ENCODE measurements at regions not wholly inside any gene's neighbourhood (a gene's known extent, or its start where the extent isn't known, plus 50 kb on each side); places are given as distances from the start of the nearest gene placed in this dataset.
A peak's percentile ranks its signal among the peaks of the same experiment; 100 is the strongest.

DNA sequence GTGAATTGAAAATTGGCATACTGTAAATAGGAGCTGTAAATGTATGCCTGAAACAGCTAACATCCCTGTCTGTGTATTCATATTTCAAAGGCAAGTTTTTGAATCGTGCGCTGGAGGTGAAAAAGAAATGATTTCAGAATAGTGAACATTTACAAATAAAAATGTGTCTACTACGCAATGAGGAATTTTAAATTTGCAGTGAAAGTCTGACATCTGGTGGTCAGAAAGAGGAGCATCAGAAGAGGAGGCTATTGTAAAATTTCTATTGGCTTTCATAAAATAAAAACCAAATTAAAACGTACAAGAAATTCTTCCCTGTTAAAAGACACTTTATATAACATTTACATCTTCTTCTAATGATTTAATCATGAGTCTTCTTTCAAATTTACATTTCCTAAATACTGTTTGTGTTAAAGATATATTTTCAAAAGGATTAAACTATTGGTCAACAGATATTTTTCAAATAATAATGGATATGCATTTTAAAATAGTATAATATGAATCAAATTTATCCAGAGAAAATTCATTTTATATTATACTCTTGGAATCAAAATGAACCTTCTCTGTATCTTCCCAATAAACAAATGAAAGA lies 113.7 kb upstream of the RRP15 start:
- TF ChIP-seq, protein P1, sequence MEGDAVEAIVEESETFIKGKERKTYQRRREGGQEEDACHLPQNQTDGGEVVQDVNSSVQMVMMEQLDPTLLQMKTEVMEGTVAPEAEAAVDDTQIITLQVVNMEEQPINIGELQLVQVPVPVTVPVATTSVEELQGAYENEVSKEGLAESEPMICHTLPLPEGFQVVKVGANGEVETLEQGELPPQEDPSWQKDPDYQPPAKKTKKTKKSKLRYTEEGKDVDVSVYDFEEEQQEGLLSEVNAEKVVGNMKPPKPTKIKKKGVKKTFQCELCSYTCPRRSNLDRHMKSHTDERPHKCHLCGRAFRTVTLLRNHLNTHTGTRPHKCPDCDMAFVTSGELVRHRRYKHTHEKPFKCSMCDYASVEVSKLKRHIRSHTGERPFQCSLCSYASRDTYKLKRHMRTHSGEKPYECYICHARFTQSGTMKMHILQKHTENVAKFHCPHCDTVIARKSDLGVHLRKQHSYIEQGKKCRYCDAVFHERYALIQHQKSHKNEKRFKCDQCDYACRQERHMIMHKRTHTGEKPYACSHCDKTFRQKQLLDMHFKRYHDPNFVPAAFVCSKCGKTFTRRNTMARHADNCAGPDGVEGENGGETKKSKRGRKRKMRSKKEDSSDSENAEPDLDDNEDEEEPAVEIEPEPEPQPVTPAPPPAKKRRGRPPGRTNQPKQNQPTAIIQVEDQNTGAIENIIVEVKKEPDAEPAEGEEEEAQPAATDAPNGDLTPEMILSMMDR (IDR thresholded peaks at IDR 0.05; ENCODE audit: low read length) = peak; percentile 94
- TF ChIP-seq EZH2phosphoT487 (IDR thresholded peaks at IDR 0.05; ENCODE audit: low read length) (no peak), EZH2 (optimal IDR thresholded peaks at IDR 0.05; ENCODE audit: low read depth, low read length) (no peak)

Data from MM.1S (cell line).